HG03575 (cell line): ENCODE measurements at regions not wholly inside any gene's neighbourhood (a gene's known extent, or its start where the extent isn't known, plus 50 kb on each side); places are given as distances from the start of the nearest gene placed in this dataset.

ENCODE experiments used
- ATAC-seq: cut with Tn5 transposase; IDR thresholded peaks from one replicate; pipeline ENCODE4 v1.9.1; 2021; ENCODE audit not compliant: unreplicated experiment, insufficient number of reproducible peaks, low FRiP score; ENCODE audit errors: extremely low read depth

- ATAC-seq, result no peak
Observed at GRCh38 chr1:98188774-98189173, 267.9 kb upstream of the DPYD start.

- ATAC-seq, result no peak
Observed at GRCh38 chr1:98184856-98185255, 264.0 kb upstream of the DPYD start.

- ATAC-seq, result no peak
Observed at GRCh38 chr1:98181036-98181764, 260.4 kb upstream of the DPYD start.

GRCh38 chr1:98179151-98179773, 258.4 kb upstream of the DPYD start:
- ATAC-seq, result no peak

GRCh38 chr1:98177751-98178150, 256.9 kb upstream of the DPYD start:
- no peak for ATAC-seq

- ATAC-seq, result no peak
Observed at GRCh38 chr1:98176936-98177335, 256.1 kb upstream of the DPYD start.

GRCh38 chr1:98176414-98176813, 255.6 kb upstream of the DPYD start:
- ATAC-seq, result no peak

GRCh38 chr1:98172578-98172977, 251.7 kb upstream of the DPYD start:
- ATAC-seq, result no peak

- ATAC-seq, result no peak
Observed at GRCh38 chr1:98172022-98172421, 251.2 kb upstream of the DPYD start.

GRCh38 chr1:98164509-98164908, 243.7 kb upstream of the DPYD start:
- ATAC-seq, result no peak

- ATAC-seq, result no peak
Observed at GRCh38 chr1:98157524-98158313, 236.9 kb upstream of the DPYD start.

- ATAC-seq, result no peak
Observed at GRCh38 chr1:98147280-98147679, 226.4 kb upstream of the DPYD start.

GRCh38 chr1:98145655-98146054, 224.8 kb upstream of the DPYD start:
- ATAC-seq, result no peak

- no peak for ATAC-seq
Observed at GRCh38 chr1:98143403-98143802, 222.6 kb upstream of the DPYD start.

- ATAC-seq, result no peak
Observed at GRCh38 chr1:98133131-98133530, 212.3 kb upstream of the DPYD start.

- ATAC-seq, result no peak
Observed at GRCh38 chr1:98130408-98130807, 209.6 kb upstream of the DPYD start.

- ATAC-seq, result no peak
Observed at GRCh38 chr1:98129491-98129890, 208.7 kb upstream of the DPYD start.

GRCh38 chr1:98126740-98127139, 205.9 kb upstream of the DPYD start:
- ATAC-seq, result no peak

GRCh38 chr1:98121646-98122045, 200.8 kb upstream of the DPYD start:
- no peak for ATAC-seq

GRCh38 chr1:98119796-98120195, 199.0 kb upstream of the DPYD start:
- ATAC-seq, result no peak
